IMR-90 (cell line): ENCODE measurements at regions not wholly inside any gene's neighbourhood (a gene's known extent, or its start where the extent isn't known, plus 50 kb on each side); places are given as distances from the start of the nearest gene placed in this dataset.

Experiments
- ATAC-seq: fragments of 200-7000 bp; cut with Tn5 transposase; 2 replicates; pipeline ENCODE4 v1.9.1; 2020; ENCODE audit warnings: low read depth, mild to moderate bottlenecking, moderate library complexity
- BruUV-seq: library from RNA; stranded (reverse); fragments of 400-500 nt; replicated peaks from 2 replicates; lab custom pipeline; 2021; lab: Mats Ljungman, UMichigan
- CTCF ChIA-PET: fragments of 300-600 bp; formaldehyde crosslinking; extraction: SDS; loops from one replicate; lab custom pipeline; 2021; ENCODE audit warnings: antibody characterized with exemption; lab: Yijun Ruan, JAX
- POLR2A ChIA-PET: fragments of 300-600 bp; sonication (Branson Sonifier 250); formaldehyde crosslinking; loops from one replicate; lab custom pipeline; 2022; ENCODE audit warnings: antibody characterized with exemption; ENCODE audit not compliant: unreplicated experiment; lab: Charles Lee
- DNase-seq: peaks from one replicate; pipeline ENCODE4 v3.0.0; 2013
- H2AFZ ChIP-seq: replicated peaks from 2 replicates; pipeline ENCODE3; 2013; ENCODE audit warnings: low read length, mild to moderate bottlenecking; ENCODE audit not compliant: poor library complexity
- H2AK5ac ChIP-seq: 2 replicates; pipeline ENCODE4 v1.6.1; 2013; ENCODE audit warnings: low read depth, low read length, inconsistent platforms
- H2AK9ac ChIP-seq: replicated peaks from 2 replicates; pipeline ENCODE3; 2013; ENCODE audit warnings: mild to moderate bottlenecking, low read depth, low read length, moderate library complexity; ENCODE audit not compliant: poor library complexity
- H2BK120ac ChIP-seq: 2 replicates; pipeline ENCODE4 v1.6.1; 2013; ENCODE audit warnings: low read depth, low read length, inconsistent platforms
- H2BK15ac ChIP-seq: 3 replicates; pipeline ENCODE4 v1.6.1; 2013; ENCODE audit warnings: low read depth, low read length, inconsistent platforms
- H2BK20ac ChIP-seq: 2 replicates; pipeline ENCODE4 v1.6.1; 2013; ENCODE audit warnings: low read depth, mild to moderate bottlenecking, inconsistent platforms, low read length, moderate library complexity
- H2BK5ac ChIP-seq: 2 replicates; pipeline ENCODE4 v1.6.1; 2013; ENCODE audit warnings: mild to moderate bottlenecking, low read depth, low read length, inconsistent platforms; ENCODE audit not compliant: poor library complexity, severe bottlenecking
- H3K14ac ChIP-seq: replicated peaks from 2 replicates; pipeline ENCODE4 v1.6.1; 2013; ENCODE audit warnings: low read depth, low read length, inconsistent platforms
- H3K18ac ChIP-seq: 2 replicates; pipeline ENCODE4 v1.6.1; 2013; ENCODE audit warnings: low read depth, low read length, control low read depth
- H3K23ac ChIP-seq: 2 replicates; pipeline ENCODE4 v1.6.1; 2013; ENCODE audit warnings: low read depth, low read length, inconsistent platforms
- H3K27ac ChIP-seq: 2 replicates; pipeline ENCODE4 v1.5.1; 2013; ENCODE audit warnings: mild to moderate bottlenecking, control low read depth, low read length; ENCODE audit not compliant: insufficient read depth
- H3K27me3 ChIP-seq: 2 replicates; pipeline ENCODE4 v1.6.1; 2013; ENCODE audit warnings: low read length; ENCODE audit not compliant: control insufficient read depth, insufficient read depth
- H3K36me3 ChIP-seq: 2 replicates; pipeline ENCODE4 v1.6.1; 2013; ENCODE audit warnings: low read length, mixed read lengths; ENCODE audit not compliant: control insufficient read depth, insufficient read depth
- H3K4ac ChIP-seq: 2 replicates; pipeline ENCODE4 v1.6.1; 2013; ENCODE audit warnings: low read depth, low read length, inconsistent platforms
- H3K4me1 ChIP-seq: 2 replicates; pipeline ENCODE4 v1.6.1; 2013; ENCODE audit warnings: low read length, mixed read lengths; ENCODE audit not compliant: control insufficient read depth, insufficient read depth
- H3K4me2 ChIP-seq: 2 replicates; pipeline ENCODE4 v1.6.1; 2013; ENCODE audit warnings: low read depth, mild to moderate bottlenecking, control low read depth, low read length, moderate library complexity
- H3K4me3 ChIP-seq: 2 replicates; pipeline ENCODE4 v1.5.1; 2013; ENCODE audit warnings: low read depth, mild to moderate bottlenecking, control low read depth, low read length, moderate library complexity; ENCODE audit not compliant: insufficient read depth
- H3K56ac ChIP-seq: 2 replicates; pipeline ENCODE4 v1.6.1; 2013; ENCODE audit warnings: low read length, inconsistent platforms; ENCODE audit not compliant: insufficient read depth; ENCODE audit errors: extremely low read depth
- H3K79me1 ChIP-seq, 2 experiments: 2 replicates each; pipeline ENCODE4 v1.6.1; 2013; ENCODE audit warnings: low read length in 2 of 2, inconsistent platforms in 1 of 2, low read depth in 1 of 2
- H3K9ac ChIP-seq: 2 replicates; pipeline ENCODE4 v1.6.1; 2013; ENCODE audit warnings: low read depth, low read length, control low read depth
- H3K9me1 ChIP-seq: 2 replicates; pipeline ENCODE4 v1.6.1; 2013; ENCODE audit warnings: low read length, inconsistent platforms; ENCODE audit not compliant: insufficient read depth
- H3K9me3 ChIP-seq: 2 replicates; pipeline ENCODE4 v1.6.1; 2013; ENCODE audit warnings: low read length; ENCODE audit not compliant: control insufficient read depth, insufficient read depth
- H4K20me1 ChIP-seq: 2 replicates; pipeline ENCODE4 v1.6.1; 2013; ENCODE audit warnings: low read length, inconsistent platforms; ENCODE audit not compliant: insufficient read depth
- H4K5ac ChIP-seq: 2 replicates; pipeline ENCODE4 v1.6.1; 2013; ENCODE audit warnings: mild to moderate bottlenecking, low read depth, low read length, control low read depth
- H4K8ac ChIP-seq, 2 experiments: 2 replicates each; pipeline ENCODE4 v1.6.1; 2013; ENCODE audit warnings: low read depth in 2 of 2, low read length in 2 of 2, control low read depth in 1 of 2, inconsistent platforms in 1 of 2
- H4K91ac ChIP-seq: 2 replicates; pipeline ENCODE4 v1.6.1; 2013; ENCODE audit warnings: low read depth, low read length, inconsistent platforms; ENCODE audit not compliant: insufficient read depth
- BHLHE40 ChIP-seq: fragments of 150-350 bp; IDR thresholded peaks from 2 replicates; pipeline ENCODE4 v1.6.1; 2016; ENCODE audit warnings: mild to moderate bottlenecking, low read depth, low read length
- CEBPB ChIP-seq: IDR thresholded peaks from 2 replicates; pipeline ENCODE4 v1.6.1; 2012; ENCODE audit warnings: low read depth, low read length, improper control_type of control experiment
- FOS ChIP-seq: fragments of 150-350 bp; IDR thresholded peaks from 2 replicates; pipeline ENCODE4 v1.6.1; 2016; ENCODE audit warnings: low read depth, low read length
- RFX5 ChIP-seq: IDR thresholded peaks from 2 replicates; pipeline ENCODE4 v1.8.0; 2012; ENCODE audit warnings: low read depth, mild to moderate bottlenecking, low read length, moderate library complexity
- SMC3 ChIP-seq: fragments of 150-350 bp; IDR thresholded peaks from 2 replicates; pipeline ENCODE4 v1.6.1; 2016; ENCODE audit warnings: low read depth, mild to moderate bottlenecking, antibody characterized with exemption, low read length, moderate library complexity
- WGBS, 2 experiments: methylation state at CpG; one replicate each; pipeline versions ENCODE4 v1.1.5 to v1.1.7; 2013; ENCODE audit warnings: missing lambda C conversion rate in 2 of 2; ENCODE audit not compliant: insufficient read length in 1 of 2; ENCODE audit errors: extremely low coverage in 2 of 2; 5-methylcytosine and 5-hydroxymethylcytosine counted together
- dilution Hi-C: fragments of 300-500 bp; cut with HindIII; formaldehyde crosslinking; loops from one replicate; pipeline ENCODE4 v1.14.3; 2018; ENCODE audit warnings: low sequenced_read_pairs; ENCODE audit not compliant: unreplicated experiment
- in situ Hi-C: fragments of 300-500 bp; cut with MboI; formaldehyde crosslinking; loops from 3 replicates; pipeline ENCODE4 v1.14.3; 2019; ENCODE audit warnings: low sequenced_read_pairs, inconsistent platforms, mixed read lengths
- intact Hi-C: fragments of 100-400 bp; cut with micrococcal nuclease; formaldehyde crosslinking; loops from 2 replicates; pipeline ENCODE4 v1.10.0; 2022

GRCh38 chr3:80192936-80193335, 425.1 kb upstream of the ROBO1 start:
- Histone ChIP-seq H4K8ac (no peak overlapping the region), H3K36me3 (no peaks in the 10 kb centered on the region), H3K4ac (no peak overlapping the region), H2BK120ac (no peak overlapping the region), H2AK5ac (no peak overlapping the region), H3K27ac (no peak overlapping the region), H3K4me3 (no peak overlapping the region), H3K18ac (no peak overlapping the region), H3K14ac (no peak overlapping the region), H3K9ac (no peak overlapping the region), H3K9me3 (0 out of 2 replicates have a peak, but pooled peaks cover 1% of the 10 kb centered on the region), H3K79me1 (no peaks in the 10 kb centered on the region), H4K5ac (no peak overlapping the region), H2AFZ (no peak overlapping the region), H4K91ac (no peak overlapping the region), H3K56ac (no peak overlapping the region), H3K4me1 (no peaks in the 10 kb centered on the region), H3K23ac (no peak overlapping the region), H3K27me3 (no peaks in the 10 kb centered on the region), H2AK9ac (no peak overlapping the region), H4K20me1 (no peaks in the 10 kb centered on the region), H3K9me1 (no peaks in the 10 kb centered on the region), H2BK15ac (no peak overlapping the region), H2BK5ac (no peak overlapping the region), H3K4me2 (no peak overlapping the region), H2BK20ac (no peak overlapping the region)
- dilution Hi-C loops, result no loop called here
- ATAC-seq (no peak), DNase-seq (no peak)
- ChIA-PET POLR2A (no interaction called here), CTCF (no interaction called here)
- intact Hi-C loops, result no loop called here
- TF ChIP-seq FOS (no peak), CEBPB (no peak), RFX5 (no peak), BHLHE40 (no peak), SMC3 (no peak)
- no TSS peak for BruUV-seq
- no CpG with 5 or more reads among the region's 3 CpGs for WGBS, 2 experiments
- in situ Hi-C loops, result no loop called here
